Activated CD8-positive, alpha-beta T cell treated with anti-CD3 and anti-CD28 coated beads, Interleukin-2, amount 10 ng/mL, durations not matched to agents 7 days and 5 days (primary cell): ENCODE measurements at regions not wholly inside any gene's neighbourhood (a gene's known extent, or its start where the extent isn't known, plus 50 kb on each side); places are given as distances from the start of the nearest gene placed in this dataset.

Experiments
- ATAC-seq: fragments of 150-1000 bp; cut with Tn5 transposase; one replicate; pipeline ENCODE4 v1.10.0; 2021; ENCODE audit warnings: moderate library complexity
- CTCF ChIA-PET: fragments of 350-600 bp; sonication (Branson Sonifier 250); formaldehyde crosslinking; loops from one replicate; lab custom pipeline; 2021; ENCODE audit warnings: antibody characterized with exemption; lab: Charles Lee
- POLR2A ChIA-PET: fragments of 350-600 bp; sonication (Branson Sonifier 250); formaldehyde crosslinking; loops from one replicate; lab custom pipeline; 2021; ENCODE audit warnings: antibody characterized with exemption; lab: Charles Lee
- DNase-seq: peaks from one replicate; pipeline ENCODE4 v3.0.0-alpha.2; 2020
- H3K27ac Mint-ChIP-seq: one replicate; pipeline ENCODE4 v1.8.0; 2021; ENCODE audit warnings: mild to moderate bottlenecking, mixed read lengths
- H3K27me3 Mint-ChIP-seq: one replicate; pipeline ENCODE4 v1.8.0; 2021; ENCODE audit warnings: low read depth, mixed read lengths
- H3K36me3 Mint-ChIP-seq: one replicate; pipeline ENCODE4 v1.8.0; 2021; ENCODE audit warnings: low read depth, mixed read lengths
- H3K4me1 Mint-ChIP-seq: one replicate; pipeline ENCODE4 v1.8.0; 2021; ENCODE audit warnings: low read depth, mixed read lengths
- H3K4me3 Mint-ChIP-seq: one replicate; pipeline ENCODE4 v1.8.0; 2021; ENCODE audit warnings: mild to moderate bottlenecking, mixed read lengths
- H3K9me3 Mint-ChIP-seq: one replicate; pipeline ENCODE4 v1.8.0; 2022; ENCODE audit warnings: mixed read lengths; ENCODE audit not compliant: insufficient read depth

DNA sequence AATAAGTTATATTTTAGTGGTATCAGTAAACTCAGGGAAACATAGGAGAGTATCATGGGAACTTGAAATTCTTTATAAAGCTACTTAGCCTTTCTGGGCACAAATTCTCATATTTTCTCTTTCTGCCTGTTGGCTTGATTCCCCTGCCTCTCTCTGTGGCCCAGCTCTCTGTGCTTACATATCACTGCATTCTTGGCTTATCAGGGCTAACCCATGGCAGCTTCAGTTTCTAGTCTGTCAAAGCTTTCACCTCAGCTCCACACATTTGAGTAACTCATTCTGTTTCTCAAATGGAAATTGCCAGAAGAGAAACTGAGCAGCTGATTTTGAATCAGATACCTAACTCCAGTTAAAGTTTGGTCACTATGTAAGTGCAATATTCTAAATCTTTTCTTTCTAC, 713.1 kb downstream of the DNAJB9 start:
- ChIA-PET POLR2A (no interaction called here), CTCF (no interaction called here)
- Mint-ChIP-seq H3K27me3 (no peaks in the 10 kb centered on the region), H3K36me3 (no peaks in the 10 kb centered on the region), H3K4me3 (no peak overlapping the region), H3K9me3 (peaks cover 8% of the 10 kb centered on the region), H3K4me1 (no peaks in the 10 kb centered on the region), H3K27ac (no peak overlapping the region)
- no peak for DNase-seq
- no peak for ATAC-seq

DNA sequence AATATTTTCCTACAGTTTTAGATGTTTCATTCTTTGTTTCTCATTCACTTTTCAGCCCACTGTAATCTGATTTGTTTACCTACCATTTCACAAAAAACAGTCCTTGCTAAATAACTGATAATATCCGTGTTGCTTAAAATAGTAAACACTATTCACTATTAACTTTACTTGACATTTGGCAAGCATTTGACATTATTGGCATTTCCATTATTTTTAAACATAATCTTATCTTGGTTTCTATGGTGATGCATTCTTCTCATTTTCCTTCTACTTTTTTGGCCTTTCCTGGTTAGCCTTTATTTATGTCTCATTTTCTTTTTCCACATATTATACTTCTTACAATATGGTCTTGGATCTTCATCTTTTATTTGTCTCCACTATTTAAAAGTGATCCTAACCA, 715.3 kb downstream of the DNAJB9 start:
- no peaks in the 10 kb centered on the region for H3K27me3 Mint-ChIP-seq
- CTCF ChIA-PET: no interaction called here
- no peaks in the 10 kb centered on the region for H3K4me1 Mint-ChIP-seq
- H3K4me3 Mint-ChIP-seq: no peak overlapping the region
- POLR2A ChIA-PET: no interaction called here
- no peaks in the 10 kb centered on the region for H3K36me3 Mint-ChIP-seq
- no peak overlapping the region for H3K27ac Mint-ChIP-seq
- no peak for DNase-seq
- ATAC-seq: no peak
- peaks cover 8% of the 10 kb centered on the region for H3K9me3 Mint-ChIP-seq

DNA sequence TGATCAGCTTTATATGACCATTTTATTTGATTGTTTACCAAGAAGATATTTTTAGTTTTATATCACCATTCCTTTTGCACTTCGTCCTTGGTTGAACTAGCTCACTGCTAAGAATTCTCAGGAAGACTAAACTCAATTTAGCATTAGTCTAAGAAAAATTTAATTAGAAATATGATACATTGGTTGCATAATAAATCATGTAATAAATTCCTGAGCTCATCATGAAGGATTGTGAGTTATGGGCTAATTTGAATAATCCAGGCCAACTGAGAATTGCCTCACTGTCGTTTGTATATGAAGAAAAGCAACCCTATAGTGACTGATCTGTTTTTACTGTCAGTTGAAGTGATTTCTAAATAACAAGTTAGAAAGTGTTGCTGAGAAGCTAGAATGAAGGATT, 725.5 kb downstream of the DNAJB9 start:
- ATAC-seq (no peak), DNase-seq (no peak)
- Mint-ChIP-seq H3K36me3 (no peaks in the 10 kb centered on the region), H3K27ac (no peak overlapping the region), H3K27me3 (no peaks in the 10 kb centered on the region), H3K4me1 (no peaks in the 10 kb centered on the region), H3K9me3 (peaks cover 13% of the 10 kb centered on the region), H3K4me3 (no peak overlapping the region)
- POLR2A ChIA-PET: no interaction called here
- CTCF ChIA-PET: no interaction called here

DNA sequence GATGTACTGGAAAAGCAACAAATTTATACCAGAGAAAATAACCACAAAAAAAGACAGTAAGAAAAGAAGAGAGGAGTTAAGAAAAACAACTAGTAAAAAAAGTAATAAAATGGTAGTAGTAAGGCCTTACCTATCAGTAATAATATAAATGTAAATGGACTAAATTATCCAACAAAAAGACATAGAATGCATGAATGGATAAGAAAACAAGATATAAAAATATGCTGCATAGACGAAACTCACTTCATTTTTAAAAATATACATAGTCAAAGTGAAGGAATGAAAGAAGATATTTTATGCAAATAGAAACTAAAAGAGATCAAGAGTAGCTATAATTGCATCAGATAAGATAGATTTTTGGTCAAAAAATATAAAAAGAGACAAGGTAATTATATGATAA, 739.1 kb downstream of the DNAJB9 start:
- no peak for ATAC-seq
- Mint-ChIP-seq H3K4me1 (no peaks in the 10 kb centered on the region), H3K27ac (no peak overlapping the region), H3K9me3 (peaks cover 14% of the 10 kb centered on the region), H3K36me3 (no peaks in the 10 kb centered on the region), H3K4me3 (no peak overlapping the region), H3K27me3 (no peaks in the 10 kb centered on the region)
- POLR2A ChIA-PET: no interaction called here
- CTCF ChIA-PET: no interaction called here
- no peak for DNase-seq

DNA sequence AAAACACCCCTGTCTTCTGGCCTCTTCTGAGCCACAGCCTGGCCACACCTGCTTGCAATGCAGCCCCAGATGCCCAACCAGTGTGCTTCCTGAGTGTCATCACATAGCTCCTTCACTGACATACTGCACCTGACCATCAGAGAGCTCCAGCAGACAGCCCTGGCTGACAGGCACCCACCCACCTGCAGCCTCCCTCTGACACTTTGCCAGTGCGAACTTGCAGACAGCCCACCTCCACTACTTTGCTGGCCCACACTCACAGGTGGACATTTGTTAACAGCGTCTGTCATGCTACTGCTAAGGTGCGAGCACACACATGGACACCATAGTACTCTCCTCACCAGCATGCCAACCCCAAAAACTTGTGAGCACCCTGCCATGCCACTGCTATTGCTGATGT, 740.1 kb downstream of the DNAJB9 start:
- DNase-seq (no peak), ATAC-seq (no peak)
- H3K27ac Mint-ChIP-seq: no peak overlapping the region
- POLR2A ChIA-PET: no interaction called here
- H3K4me1 Mint-ChIP-seq: no peaks in the 10 kb centered on the region
- CTCF ChIA-PET: no interaction called here
- H3K9me3 Mint-ChIP-seq: peaks cover 14% of the 10 kb centered on the region
- no peak overlapping the region for H3K4me3 Mint-ChIP-seq
- no peaks in the 10 kb centered on the region for H3K36me3 Mint-ChIP-seq
- no peaks in the 10 kb centered on the region for H3K27me3 Mint-ChIP-seq

DNA sequence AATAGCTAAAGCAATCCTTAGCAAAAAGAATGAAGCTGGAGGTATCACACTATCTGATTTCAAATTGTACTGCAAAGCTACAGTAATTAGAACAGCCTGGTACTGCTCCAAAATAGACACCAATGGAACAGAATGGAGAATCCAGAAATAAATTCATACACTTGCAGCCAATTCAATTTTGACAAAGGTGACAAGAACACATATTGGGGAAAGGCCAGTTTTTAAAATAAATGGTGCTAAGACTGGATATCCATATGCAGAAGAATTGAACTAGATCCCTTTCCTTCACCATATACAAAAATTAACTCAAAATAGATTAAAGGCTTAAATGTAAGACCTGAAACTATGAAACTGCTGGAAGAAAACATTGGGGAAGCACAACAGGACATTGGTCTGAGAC, 748.5 kb downstream of the DNAJB9 start:
- Mint-ChIP-seq H3K4me1 (no peaks in the 10 kb centered on the region), H3K27me3 (no peaks in the 10 kb centered on the region), H3K36me3 (no peaks in the 10 kb centered on the region), H3K27ac (no peak overlapping the region), H3K9me3 (no peaks in the 10 kb centered on the region), H3K4me3 (no peak overlapping the region)
- ChIA-PET POLR2A (no interaction called here), CTCF (no interaction called here)
- ATAC-seq (no peak), DNase-seq (no peak)

DNA sequence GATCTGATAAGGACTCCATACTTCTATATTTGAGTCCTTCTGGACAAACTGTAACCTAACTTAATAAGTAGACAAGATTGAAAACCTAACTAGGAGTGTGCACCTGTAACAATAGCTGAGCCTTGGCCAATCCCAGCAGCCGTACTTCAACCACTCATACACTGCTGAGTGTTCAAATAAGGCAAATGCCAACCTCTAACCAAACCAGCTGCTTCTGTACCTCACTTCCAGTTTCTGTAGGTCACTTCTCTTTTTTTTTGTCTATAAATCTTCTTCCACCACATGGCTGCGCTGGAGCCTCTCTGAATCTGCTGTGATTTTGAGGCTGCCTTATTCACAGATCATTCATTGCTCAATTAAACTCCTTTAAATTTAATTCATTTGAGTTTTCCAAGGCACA, 753.2 kb downstream of the DNAJB9 start:
- Mint-ChIP-seq H3K4me3 (no peak overlapping the region), H3K4me1 (no peaks in the 10 kb centered on the region), H3K27ac (no peak overlapping the region), H3K36me3 (no peaks in the 10 kb centered on the region), H3K9me3 (no peaks in the 10 kb centered on the region), H3K27me3 (no peaks in the 10 kb centered on the region)
- CTCF ChIA-PET: no interaction called here
- no peak for ATAC-seq
- POLR2A ChIA-PET: no interaction called here
- no peak for DNase-seq

DNA sequence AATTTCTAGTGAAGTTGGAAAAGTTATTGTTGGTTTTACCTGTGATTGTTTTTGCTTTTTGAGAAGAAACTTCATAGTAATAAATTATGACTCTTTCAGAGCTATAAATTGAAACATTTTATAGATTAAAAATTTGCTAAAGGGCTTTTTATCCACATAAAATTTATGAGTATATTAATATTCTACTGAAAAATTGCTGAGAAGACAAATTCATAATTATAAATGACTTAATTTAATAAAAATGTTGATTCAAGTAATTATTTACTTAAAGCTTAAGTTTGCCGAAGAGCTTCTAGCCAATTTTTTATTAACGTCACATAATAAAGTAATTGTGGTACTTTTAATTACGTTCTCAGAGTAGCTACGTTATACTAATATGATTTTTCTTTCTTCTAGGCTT, 761.7 kb downstream of the DNAJB9 start:
- no peak for DNase-seq
- no peak for ATAC-seq
- Mint-ChIP-seq H3K36me3 (no peaks in the 10 kb centered on the region), H3K4me3 (no peak overlapping the region), H3K4me1 (no peaks in the 10 kb centered on the region), H3K27ac (no peak overlapping the region), H3K27me3 (no peaks in the 10 kb centered on the region), H3K9me3 (peaks cover 7% of the 10 kb centered on the region)
- POLR2A ChIA-PET: no interaction called here
- CTCF ChIA-PET: no interaction called here

DNA sequence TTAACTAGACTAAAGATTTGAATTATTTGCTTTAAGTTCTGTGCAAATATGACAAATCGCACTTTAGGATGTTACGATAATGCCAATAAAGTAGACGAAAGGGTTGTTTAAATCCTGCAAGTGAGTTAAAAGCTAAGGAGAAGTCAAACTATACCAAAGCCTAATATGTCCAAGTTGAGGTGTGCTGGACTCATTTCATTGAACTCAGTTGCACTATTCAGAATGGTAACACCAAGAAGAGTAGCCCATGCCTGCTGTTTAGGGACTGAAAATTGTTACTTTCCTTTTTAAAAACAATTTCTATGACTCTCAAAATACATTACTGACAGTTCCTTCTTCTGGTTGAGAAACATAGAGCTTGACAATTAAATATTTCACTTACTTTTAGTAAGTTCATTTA, 766.3 kb downstream of the DNAJB9 start:
- Mint-ChIP-seq H3K36me3 (no peaks in the 10 kb centered on the region), H3K27ac (no peak overlapping the region), H3K4me1 (no peaks in the 10 kb centered on the region), H3K4me3 (no peak overlapping the region), H3K27me3 (no peaks in the 10 kb centered on the region), H3K9me3 (no peaks in the 10 kb centered on the region)
- no peak for ATAC-seq
- CTCF ChIA-PET: no interaction called here
- no peak for DNase-seq
- POLR2A ChIA-PET: no interaction called here

DNA sequence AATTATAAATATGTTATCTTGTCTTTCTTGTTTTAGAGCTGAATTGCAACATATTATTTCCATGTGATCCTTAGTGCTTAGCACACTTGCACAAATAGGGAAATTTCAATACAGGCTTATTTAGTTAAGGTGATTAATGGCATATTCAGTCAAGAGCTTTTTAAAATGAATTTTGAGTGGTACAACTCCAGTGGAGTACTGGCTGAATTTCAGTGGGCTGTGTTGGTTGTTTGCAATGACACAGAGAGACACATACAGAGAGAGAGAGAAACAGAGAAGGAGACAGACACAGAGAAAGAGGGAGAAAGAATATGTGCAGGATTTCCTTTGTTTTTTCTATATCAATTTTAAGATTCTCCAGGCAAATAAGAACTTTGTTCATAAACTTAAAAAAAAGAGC, 766.9 kb downstream of the DNAJB9 start:
- H3K4me1 Mint-ChIP-seq: no peaks in the 10 kb centered on the region
- no peaks in the 10 kb centered on the region for H3K36me3 Mint-ChIP-seq
- DNase-seq: no peak
- POLR2A ChIA-PET: no interaction called here
- no peak for ATAC-seq
- H3K9me3 Mint-ChIP-seq: no peaks in the 10 kb centered on the region
- CTCF ChIA-PET: no interaction called here
- H3K27ac Mint-ChIP-seq: no peak overlapping the region
- H3K4me3 Mint-ChIP-seq: no peak overlapping the region
- H3K27me3 Mint-ChIP-seq: no peaks in the 10 kb centered on the region

DNA sequence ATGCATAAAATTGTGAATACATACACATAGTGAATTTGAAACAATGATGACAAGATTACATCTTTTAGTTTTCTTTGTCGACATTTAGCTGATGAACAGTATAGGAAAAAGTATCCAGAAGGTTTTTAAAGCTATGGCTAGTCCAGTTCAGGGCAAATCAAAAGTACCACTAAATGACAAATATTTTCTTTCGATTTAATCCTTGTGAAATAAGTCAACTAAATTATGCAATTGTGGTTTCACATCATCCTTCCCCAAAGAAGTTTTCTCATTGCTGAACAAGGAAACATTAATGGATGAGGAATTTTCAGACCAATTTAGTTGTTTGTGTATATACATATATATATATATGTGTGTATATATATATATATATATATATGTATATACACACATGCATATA, 774.0 kb downstream of the DNAJB9 start:
- POLR2A ChIA-PET: no interaction called here
- H3K9me3 Mint-ChIP-seq: no peaks in the 10 kb centered on the region
- no peaks in the 10 kb centered on the region for H3K27me3 Mint-ChIP-seq
- DNase-seq: no peak
- no peaks in the 10 kb centered on the region for H3K4me1 Mint-ChIP-seq
- no peaks in the 10 kb centered on the region for H3K36me3 Mint-ChIP-seq
- CTCF ChIA-PET: no interaction called here
- no peak overlapping the region for H3K4me3 Mint-ChIP-seq
- no peak for ATAC-seq
- no peak overlapping the region for H3K27ac Mint-ChIP-seq

DNA sequence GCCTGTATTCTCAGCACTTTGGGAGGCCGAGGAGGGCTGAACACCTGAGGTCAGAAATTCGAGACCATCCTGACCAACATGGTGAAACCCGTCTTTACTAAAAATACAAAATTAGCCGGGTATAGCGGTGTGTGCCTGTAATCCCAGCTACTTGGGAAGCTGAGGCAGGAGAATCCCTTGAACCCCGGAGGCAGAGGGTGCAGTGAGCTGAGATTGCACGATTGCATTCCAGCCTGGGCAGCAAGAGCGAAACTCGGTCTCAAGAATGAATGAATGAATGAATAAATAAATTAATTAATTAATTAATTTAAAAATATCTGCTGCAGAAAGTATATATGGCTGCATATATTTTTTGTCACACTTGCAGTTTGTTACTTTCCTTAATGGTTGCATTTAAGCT, 781.8 kb downstream of the DNAJB9 start:
- ATAC-seq: no peak
- Mint-ChIP-seq H3K27me3 (no peaks in the 10 kb centered on the region), H3K27ac (no peak overlapping the region), H3K4me3 (no peak overlapping the region), H3K9me3 (no peaks in the 10 kb centered on the region), H3K4me1 (no peaks in the 10 kb centered on the region), H3K36me3 (no peaks in the 10 kb centered on the region)
- DNase-seq: no peak
- POLR2A ChIA-PET: no interaction called here
- CTCF ChIA-PET: no interaction called here

DNA sequence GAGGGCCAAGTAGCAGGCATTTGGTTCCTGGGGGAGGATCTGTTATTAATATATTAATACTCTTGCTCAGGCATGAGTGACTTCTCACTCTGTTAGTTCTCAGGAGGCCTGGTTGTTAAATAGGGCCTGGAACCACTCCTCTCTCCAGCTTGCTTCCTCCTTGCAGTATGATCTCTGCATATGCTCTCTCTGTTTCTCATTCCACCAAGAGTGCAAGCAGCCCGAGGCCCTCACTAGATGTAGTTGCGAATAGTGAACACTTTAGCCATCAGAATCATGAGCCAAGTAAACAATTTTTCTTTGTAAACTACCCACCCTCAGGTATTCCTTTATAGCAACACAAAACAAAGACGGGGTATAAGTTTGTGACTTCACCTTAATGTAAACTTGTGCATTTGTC, 784.3 kb downstream of the DNAJB9 start:
- ChIA-PET POLR2A (no interaction called here), CTCF (no interaction called here)
- Mint-ChIP-seq H3K36me3 (no peaks in the 10 kb centered on the region), H3K4me3 (no peak overlapping the region), H3K27me3 (no peaks in the 10 kb centered on the region), H3K9me3 (no peaks in the 10 kb centered on the region), H3K27ac (no peak overlapping the region), H3K4me1 (no peaks in the 10 kb centered on the region)
- ATAC-seq: no peak
- DNase-seq: no peak
